Stomach (tissue), 8 donors: ENCODE measurements at regions not wholly inside any gene's neighbourhood (a gene's known extent, or its start where the extent isn't known, plus 50 kb on each side); places are given as distances from the start of the nearest gene placed in this dataset.

Experiments used
- DNase-seq, 2 donors: peaks; one replicate each; pipeline versions ENCODE4 v3.0.0 to v3.0.0-alpha.2; 2013 to 2019
- H3K27ac ChIP-seq, 5 donors: fragments of 200-600 bp in 4 of 5; sonication (generic) in 4 of 5; one replicate each; pipeline ENCODE4 v1.5.1; 2013 to 2019; ENCODE audit warnings: mild to moderate bottlenecking in 1 of 5, moderate library complexity in 1 of 5
- H3K27me3 ChIP-seq, 3 donors: fragments of 200-600 bp; sonication (generic); one replicate each; pipeline ENCODE4 v1.5.1; 2017 to 2019; ENCODE audit warnings: mixed run types in 1 of 3
- H3K36me3 ChIP-seq, 4 donors: fragments of 200-600 bp; sonication (generic); 1 replicate in 3 of 4; 2 replicates in 1 of 4; pipeline ENCODE4 v1.5.1; 2016 to 2019
- H3K4me1 ChIP-seq, 4 donors: fragments of 200-600 bp; sonication (generic); one replicate each; pipeline ENCODE4 v1.5.1; 2016 to 2019
- H3K4me3 ChIP-seq, 4 donors: fragments of 200-600 bp; sonication (generic) in 3 of 4; one replicate each; pipeline ENCODE4 v1.5.1; 2016 to 2019; ENCODE audit warnings: mild to moderate bottlenecking in 1 of 4
- H3K9me3 ChIP-seq, 4 donors: fragments of 200-600 bp; sonication (generic); one replicate each; pipeline ENCODE4 v1.5.1; 2016 to 2019
- CTCF ChIP-seq, 7 experiments: fragments of 450-650 bp in 4 of 7; fragments of 200-600 bp in 3 of 7; sonication (generic) in 3 of 7; IDR thresholded peaks; one replicate each; pipeline ENCODE4 v1.5.1; 2016 to 2019; ENCODE audit warnings: antibody characterized with exemption in 7 of 7, control low read depth in 2 of 7, mild to moderate bottlenecking in 1 of 7
- EP300 ChIP-seq: sonication (generic); formaldehyde crosslinking; IDR thresholded peaks from one replicate; pipeline ENCODE4 v1.6.1; 2017; ENCODE audit warnings: antibody characterized with exemption
- POLR2A ChIP-seq, 4 donors: fragments of 450-650 bp; IDR thresholded peaks; one replicate each; pipeline ENCODE4 v1.6.1; 2016; ENCODE audit warnings: antibody characterized with exemption in 4 of 4, control low read depth in 2 of 4, mild to moderate bottlenecking in 1 of 4, moderate library complexity in 1 of 4
- POLR2AphosphoS5 ChIP-seq, 3 donors: sonication (generic); formaldehyde crosslinking; IDR thresholded peaks; one replicate each; pipeline ENCODE4 v1.6.1; 2016; ENCODE audit warnings: antibody characterized with exemption in 3 of 3
- WGBS, 5 donors: extraction: QIAGEN DNeasy Blood & Tissue Kit in 3 of 5; methylation state at CpG; one replicate each; pipeline versions ENCODE4 v1.1.5 to v1.1.7; 2013 to 2018; 5-methylcytosine and 5-hydroxymethylcytosine counted together
- intact Hi-C: fragments of 100-400 bp; cut with DNase I; formaldehyde crosslinking; loops from one replicate; pipeline ENCODE4 v1.15.1; 2023; ENCODE audit warnings: low total_unique reads
- donor health status: healthy with polysubstance abuse.
- donor health status: Bipolar disorder and iron deficiency.
- donor health status: healthy.

GRCh38 chr12:25876383-25877045, 82.0 kb upstream of the RASSF8 start:
- TF ChIP-seq POLR2AphosphoS5 (IDR thresholded peaks at IDR 0.05) (no peak), CTCF (IDR thresholded peaks at IDR 0.05) (no peak), POLR2A (IDR thresholded peaks at IDR 0.05) (no peak), EP300 (no peak)
- Histone ChIP-seq H3K4me1 (no peaks in the 10 kb centered on the region), H3K4me3 (no peak overlapping the region), H3K9me3 (no peaks in the 10 kb centered on the region), H3K27me3 (no peaks in the 10 kb centered on the region), H3K27ac (no peak overlapping the region), H3K36me3 (no peaks in the 10 kb centered on the region)
- DNase-seq = no peak
- intact Hi-C loops = no loop called here
- 19 to 41% (median 32%) methylated on average over 2 of the region's 2 CpGs for WGBS, 5 donors

- 93 to 99% (median 97%) methylated on average over 1 of the region's 1 CpG for WGBS, 5 donors
- intact Hi-C loops = no loop called here
Measured at GRCh38 chr12:25877446-25877845, 81.0 kb upstream of the RASSF8 start.

GRCh38 chr12:25882266-25882665, 76.2 kb upstream of the RASSF8 start:
- Histone ChIP-seq H3K36me3 (no peaks in the 10 kb centered on the region), H3K9me3 (no peaks in the 10 kb centered on the region), H3K27ac (no peak overlapping the region), H3K4me1 (no peaks in the 10 kb centered on the region), H3K27me3 (peaks cover 0 to 13% (median 0%) of the 10 kb centered on the region in 3 donors), H3K4me3 (no peak overlapping the region)
- DNase-seq = no peak
- TF ChIP-seq CTCF (IDR thresholded peaks at IDR 0.05) (no peak), EP300 (no peak), POLR2A (IDR thresholded peaks at IDR 0.05) (no peak), POLR2AphosphoS5 (IDR thresholded peaks at IDR 0.05) (no peak)
- intact Hi-C loops = no loop called here
- WGBS, 5 donors = 69 to 86% (median 80%) methylated on average over 1 of the region's 1 CpG

More at GRCh38 chr12:25877446-25877845, 81.0 kb upstream of the RASSF8 start:
- no peaks in the 10 kb centered on the region for H3K4me1 ChIP-seq
- no peaks in the 10 kb centered on the region for H3K36me3 ChIP-seq
- no peak overlapping the region for H3K4me3 ChIP-seq
- TF ChIP-seq EP300 (no peak), POLR2AphosphoS5 (IDR thresholded peaks at IDR 0.05) (no peak), POLR2A (IDR thresholded peaks at IDR 0.05) (no peak), CTCF (IDR thresholded peaks at IDR 0.05) (no peak)
- H3K9me3 ChIP-seq = no peaks in the 10 kb centered on the region
- DNase-seq = no peak
- no peak overlapping the region for H3K27ac ChIP-seq
- no peaks in the 10 kb centered on the region for H3K27me3 ChIP-seq

GRCh38 chr12:25883026-25883916, 75.2 kb upstream of the RASSF8 start:
- Histone ChIP-seq H3K4me3 (no peak overlapping the region), H3K36me3 (no peaks in the 10 kb centered on the region), H3K9me3 (no peaks in the 10 kb centered on the region), H3K27ac (no peak overlapping the region), H3K27me3 (peaks cover 0 to 13% (median 0%) of the 10 kb centered on the region in 3 donors), H3K4me1 (no peaks in the 10 kb centered on the region)
- WGBS, 5 donors = 63 to 72% (median 66%) methylated on average over 10 of the region's 10 CpGs
- intact Hi-C loops = no loop called here
- no peak for DNase-seq
- TF ChIP-seq POLR2AphosphoS5 (IDR thresholded peaks at IDR 0.05) = no peak
- TF ChIP-seq EP300 = no peak
- no peak for TF ChIP-seq POLR2A (IDR thresholded peaks at IDR 0.05)
- no peak for TF ChIP-seq CTCF (IDR thresholded peaks at IDR 0.05)
